ENCODE measurements at regions not wholly inside any gene's neighbourhood (a gene's known extent, or its start where the extent isn't known, plus 50 kb on each side); places are given as distances from the start of the nearest gene placed in this dataset.

DNA sequence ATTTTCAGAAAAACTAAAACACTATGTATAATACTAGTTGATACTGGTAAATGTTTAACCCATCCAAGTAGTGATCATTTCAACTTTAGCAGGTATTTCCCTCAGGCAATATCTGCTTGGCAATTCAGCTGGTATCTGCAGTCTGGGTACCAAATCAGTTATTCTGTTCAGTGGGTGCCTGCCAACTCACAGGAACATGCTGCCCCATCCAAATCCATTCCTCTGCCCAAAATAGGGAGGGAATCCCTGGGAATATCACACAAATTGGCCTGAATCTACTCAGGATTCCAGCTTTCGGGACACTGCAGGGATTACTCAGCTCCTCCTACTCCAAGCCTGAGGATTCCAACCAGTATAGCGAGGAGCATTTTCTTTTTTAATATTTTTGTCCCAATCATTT, 61.7 kb upstream of the PDE4D start:
- H3K27ac ChIP-seq, result no peak overlapping the region
- TF ChIP-seq ZFX (IDR thresholded peaks at IDR 0.05), result no peak
- TF ChIP-seq, protein P1, sequence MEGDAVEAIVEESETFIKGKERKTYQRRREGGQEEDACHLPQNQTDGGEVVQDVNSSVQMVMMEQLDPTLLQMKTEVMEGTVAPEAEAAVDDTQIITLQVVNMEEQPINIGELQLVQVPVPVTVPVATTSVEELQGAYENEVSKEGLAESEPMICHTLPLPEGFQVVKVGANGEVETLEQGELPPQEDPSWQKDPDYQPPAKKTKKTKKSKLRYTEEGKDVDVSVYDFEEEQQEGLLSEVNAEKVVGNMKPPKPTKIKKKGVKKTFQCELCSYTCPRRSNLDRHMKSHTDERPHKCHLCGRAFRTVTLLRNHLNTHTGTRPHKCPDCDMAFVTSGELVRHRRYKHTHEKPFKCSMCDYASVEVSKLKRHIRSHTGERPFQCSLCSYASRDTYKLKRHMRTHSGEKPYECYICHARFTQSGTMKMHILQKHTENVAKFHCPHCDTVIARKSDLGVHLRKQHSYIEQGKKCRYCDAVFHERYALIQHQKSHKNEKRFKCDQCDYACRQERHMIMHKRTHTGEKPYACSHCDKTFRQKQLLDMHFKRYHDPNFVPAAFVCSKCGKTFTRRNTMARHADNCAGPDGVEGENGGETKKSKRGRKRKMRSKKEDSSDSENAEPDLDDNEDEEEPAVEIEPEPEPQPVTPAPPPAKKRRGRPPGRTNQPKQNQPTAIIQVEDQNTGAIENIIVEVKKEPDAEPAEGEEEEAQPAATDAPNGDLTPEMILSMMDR (conservative IDR thresholded peaks at IDR 0.05), result no peak

DNA sequence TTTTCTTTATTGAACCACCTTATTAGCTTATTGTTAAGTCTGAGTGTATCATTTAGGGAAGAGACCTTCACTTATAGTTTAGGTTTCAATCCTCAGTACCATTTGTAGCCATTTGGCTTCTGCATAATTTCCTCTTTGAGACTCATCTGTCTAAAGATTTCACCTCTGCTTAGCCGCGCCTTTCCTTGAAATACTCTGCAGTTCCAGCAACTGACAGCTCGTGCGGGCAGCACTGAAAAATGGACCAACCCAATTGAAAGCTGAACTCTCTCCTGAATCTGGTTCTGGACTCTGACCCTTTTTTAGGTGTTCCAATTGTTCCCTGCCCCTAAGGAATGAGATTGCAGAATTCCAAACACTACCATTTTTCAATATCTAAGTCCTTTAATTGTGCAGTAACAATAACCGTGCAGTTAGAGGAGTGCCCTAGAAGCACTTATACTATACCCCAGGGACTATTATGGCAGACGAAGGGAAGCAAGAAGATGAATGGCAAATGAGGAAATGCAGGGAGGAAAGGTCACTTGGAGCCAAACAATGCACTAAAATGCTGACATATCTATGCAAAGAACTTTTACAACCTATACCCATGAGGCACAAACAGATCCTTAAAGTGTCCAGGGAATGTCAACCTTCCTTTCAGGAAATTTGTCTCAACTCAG, 50.1 kb upstream of the PDE4D start:
- TF ChIP-seq, protein P1 (conservative IDR thresholded peaks at IDR 0.05), result no peak
- no peak for TF ChIP-seq ZFX (IDR thresholded peaks at IDR 0.05)
- H3K27ac ChIP-seq, result no peak overlapping the region

All from C4-2B (cell line).